ENCODE measurements at regions not wholly inside any gene's neighbourhood (a gene's known extent, or its start where the extent isn't known, plus 50 kb on each side); places are given as distances from the start of the nearest gene placed in this dataset.

DNA sequence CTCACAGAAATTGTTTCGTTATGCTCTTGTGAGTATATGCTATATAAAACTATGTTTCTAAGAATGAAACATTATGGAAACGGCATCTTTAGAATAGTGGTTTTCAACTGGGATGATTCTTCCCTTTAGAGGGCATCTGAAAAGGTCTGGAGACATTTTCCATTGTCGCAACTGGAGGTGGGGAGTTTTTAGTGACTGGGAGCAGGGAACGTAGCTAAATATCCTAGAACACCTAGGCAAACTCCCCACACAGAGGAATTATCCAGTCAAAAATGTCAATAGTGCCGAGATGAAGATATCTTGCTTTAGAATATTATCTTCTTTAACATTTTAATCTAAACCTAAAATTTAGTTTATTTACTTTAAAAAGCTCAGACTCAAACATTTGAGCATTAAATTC, 486.1 kb upstream of the FOXG1 start:
- no peak for TF ChIP-seq CTCF (IDR thresholded peaks at IDR 0.05; ENCODE audit: insufficient read depth, low read length, poor library complexity, severe bottlenecking)
- no peak for TF ChIP-seq EZH2phosphoT487 (conservative IDR thresholded peaks at IDR 0.05; ENCODE audit: low read length)

All from SU-DHL-6 (cell line).